ENCODE measurements at regions not wholly inside any gene's neighbourhood (a gene's known extent, or its start where the extent isn't known, plus 50 kb on each side); places are given as distances from the start of the nearest gene placed in this dataset.

DNA sequence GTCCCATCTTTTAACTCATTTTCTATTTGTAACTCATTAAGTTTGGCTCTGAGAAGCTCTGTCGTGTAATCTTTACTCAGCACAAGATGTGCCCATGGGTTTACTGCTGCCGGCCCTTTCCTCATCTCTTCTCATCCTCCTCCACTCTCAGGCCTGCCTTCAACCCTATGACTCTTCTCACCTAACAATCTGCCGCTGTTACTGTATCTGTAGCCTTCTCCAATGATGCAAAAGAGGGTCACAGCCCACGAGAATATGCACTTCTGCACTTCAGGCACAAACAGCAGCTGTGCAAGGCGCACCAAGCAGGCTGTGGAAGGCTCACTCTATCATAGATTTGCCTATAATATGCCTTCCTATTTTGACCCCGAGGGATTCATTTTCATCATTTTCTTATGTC, 546.5 kb upstream of the GALNTL6 start:
- peaks cover 2% of the 10 kb centered on the region for H3K9me3 ChIP-seq (replicated peaks; ENCODE audit: control insufficient read depth, insufficient read depth, low read length)
- no peak for DNase-seq (ENCODE audit: low read depth, low spot score)
- H3K4me3 ChIP-seq (replicated peaks in 1 of 3; ENCODE audit: insufficient read depth in 1 of 3, low read depth in 1 of 3, low read length in 3 of 3) = no peak overlapping the region
- no peak overlapping the region for H3K27ac ChIP-seq (ENCODE audit: insufficient read depth, low read depth, low read length)
- H4K20me1 ChIP-seq (replicated peaks; ENCODE audit: control insufficient read depth, extremely low read depth, insufficient read depth, low read length) = no peaks in the 10 kb centered on the region
- H3K9ac ChIP-seq (replicated peaks; ENCODE audit: extremely low read depth, insufficient read depth, low read length) = no peak overlapping the region
- H3K27me3 ChIP-seq (ENCODE audit: control insufficient read depth in 2 of 2, insufficient read depth in 2 of 2, low read length in 2 of 2) = no peaks in the 10 kb centered on the region
- FAIRE-seq = no peak
- TF ChIP-seq MYC (IDR thresholded peaks at IDR 0.05; ENCODE audit: low read depth, low read length) (no peak), GATA2 (IDR thresholded peaks at IDR 0.05; ENCODE audit: insufficient read depth, insufficient read length, low read depth, low read length) (no peak), EZH2 (IDR thresholded peaks at IDR 0.05; ENCODE audit: borderline replicate concordance, low read depth, low read length, severe bottlenecking) (no peak), JUN (IDR thresholded peaks at IDR 0.05; ENCODE audit: borderline replicate concordance, insufficient read depth, insufficient read length, low read depth) (no peak), FOS (IDR thresholded peaks at IDR 0.05; ENCODE audit: borderline replicate concordance, insufficient read depth, low read length) (no peak), POLR2A (IDR thresholded peaks at IDR 0.05; ENCODE audit: low read depth, low read length) (no peak), MAX (IDR thresholded peaks at IDR 0.05; ENCODE audit: insufficient read depth, insufficient read length) (no peak), POLR2AphosphoS5 (IDR thresholded peaks at IDR 0.05; ENCODE audit: insufficient read depth, low read depth, low read length) (no peak)
- TF ChIP-seq, protein P1, sequence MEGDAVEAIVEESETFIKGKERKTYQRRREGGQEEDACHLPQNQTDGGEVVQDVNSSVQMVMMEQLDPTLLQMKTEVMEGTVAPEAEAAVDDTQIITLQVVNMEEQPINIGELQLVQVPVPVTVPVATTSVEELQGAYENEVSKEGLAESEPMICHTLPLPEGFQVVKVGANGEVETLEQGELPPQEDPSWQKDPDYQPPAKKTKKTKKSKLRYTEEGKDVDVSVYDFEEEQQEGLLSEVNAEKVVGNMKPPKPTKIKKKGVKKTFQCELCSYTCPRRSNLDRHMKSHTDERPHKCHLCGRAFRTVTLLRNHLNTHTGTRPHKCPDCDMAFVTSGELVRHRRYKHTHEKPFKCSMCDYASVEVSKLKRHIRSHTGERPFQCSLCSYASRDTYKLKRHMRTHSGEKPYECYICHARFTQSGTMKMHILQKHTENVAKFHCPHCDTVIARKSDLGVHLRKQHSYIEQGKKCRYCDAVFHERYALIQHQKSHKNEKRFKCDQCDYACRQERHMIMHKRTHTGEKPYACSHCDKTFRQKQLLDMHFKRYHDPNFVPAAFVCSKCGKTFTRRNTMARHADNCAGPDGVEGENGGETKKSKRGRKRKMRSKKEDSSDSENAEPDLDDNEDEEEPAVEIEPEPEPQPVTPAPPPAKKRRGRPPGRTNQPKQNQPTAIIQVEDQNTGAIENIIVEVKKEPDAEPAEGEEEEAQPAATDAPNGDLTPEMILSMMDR (IDR thresholded peaks at IDR 0.05; ENCODE audit: extremely low read depth in 1 of 2, insufficient read depth in 1 of 2, low read depth in 1 of 2, low read length in 2 of 2) = no peak
- no peaks in the 10 kb centered on the region for H3K79me2 ChIP-seq (ENCODE audit: control insufficient read depth, insufficient read depth, low read length)
- H3K4me1 ChIP-seq (ENCODE audit: control insufficient read depth, extremely low read depth, insufficient read depth, low read length) = no peaks in the 10 kb centered on the region
- intact Hi-C loops (cut with micrococcal nuclease) (no loop called here), dilution Hi-C loops (cut with MboI; ENCODE audit: extremely low pct_ligation_motif_present, low sequenced_read_pairs) (no loop called here)
- ChIA-PET CTCF (no interaction called here), POLR2A (no interaction called here)
- H3K36me3 ChIP-seq (ENCODE audit: control insufficient read depth in 2 of 2, extremely low read depth in 1 of 2, insufficient read depth in 2 of 2, low read length in 2 of 2) = no peaks in the 10 kb centered on the region
- no peaks in the 10 kb centered on the region for H3K9me1 ChIP-seq (replicated peaks; ENCODE audit: control insufficient read depth, extremely low read depth, insufficient read depth, low read length)
- BruUV-seq (replicated peaks) = no TSS peak
- H3K4me2 ChIP-seq (ENCODE audit: insufficient read depth, low read length) = no peak overlapping the region
- H2AFZ ChIP-seq (ENCODE audit: low read depth, low read length) = no peak overlapping the region
